Liver (tissue), 8 donors: ENCODE measurements at regions not wholly inside any gene's neighbourhood (a gene's known extent, or its start where the extent isn't known, plus 50 kb on each side); places are given as distances from the start of the nearest gene placed in this dataset.

Experiments used
- DNase-seq: peaks from one replicate; pipeline ENCODE4 v3.0.0-alpha.2; 2017; ENCODE audit warnings: low spot score
- H3K27ac ChIP-seq, 2 donors: one replicate each; pipeline ENCODE4 v1.7.0; 2013; ENCODE audit warnings: inconsistent platforms in 2 of 2, low read length in 2 of 2, control low read depth in 1 of 2, low read depth in 1 of 2, mild to moderate bottlenecking in 1 of 2
- H3K27me3 ChIP-seq, 4 donors: one replicate each; pipeline versions ENCODE4 v1.6.1 to v1.7.0; 2013; ENCODE audit warnings: low read length in 3 of 4, inconsistent platforms in 1 of 4, mild to moderate bottlenecking in 1 of 4, moderate library complexity in 1 of 4; ENCODE audit not compliant: control insufficient read depth in 4 of 4, insufficient read depth in 4 of 4
- H3K36me3 ChIP-seq, 4 donors: one replicate each; pipeline versions ENCODE4 v1.6.1 to v1.7.0; 2013; ENCODE audit warnings: low read length in 3 of 4, mild to moderate bottlenecking in 3 of 4, low read depth in 1 of 4, moderate library complexity in 1 of 4; ENCODE audit not compliant: control insufficient read depth in 4 of 4, insufficient read depth in 3 of 4
- H3K4me1 ChIP-seq, 4 donors: one replicate each; pipeline versions ENCODE4 v1.6.1 to v1.7.0; 2013; ENCODE audit warnings: low read length in 3 of 4, mild to moderate bottlenecking in 3 of 4, moderate library complexity in 1 of 4; ENCODE audit not compliant: control insufficient read depth in 4 of 4, insufficient read depth in 4 of 4
- H3K4me3 ChIP-seq, 3 donors: one replicate each; pipeline versions ENCODE4 v1.6.1 to v1.7.0; 2013; ENCODE audit warnings: low read length in 3 of 3, control low read depth in 1 of 3, low read depth in 1 of 3, mild to moderate bottlenecking in 1 of 3
- H3K9ac ChIP-seq, 2 donors: one replicate each; pipeline ENCODE4 v1.7.0; 2013; ENCODE audit warnings: low read length in 2 of 2, mild to moderate bottlenecking in 2 of 2, moderate library complexity in 2 of 2, control low read depth in 1 of 2, low read depth in 1 of 2
- H3K9me3 ChIP-seq, 4 donors: one replicate each; pipeline versions ENCODE4 v1.6.1 to v1.7.0; 2013; ENCODE audit warnings: low read length in 3 of 4; ENCODE audit not compliant: control insufficient read depth in 4 of 4
- CTCF ChIP-seq: fragments of 150-350 bp; IDR thresholded peaks from 2 replicates; pipeline ENCODE4 v1.5.1; 2017; ENCODE audit warnings: improper control_type of control experiment, low read depth, low read length; ENCODE audit not compliant: missing input control
- EGR1 ChIP-seq, 2 donors: IDR thresholded peaks; 2 replicates each; pipeline ENCODE4 v1.6.1; 2016 to 2018; ENCODE audit warnings: antibody characterized with exemption in 2 of 2, low read depth in 2 of 2
- FOXA1 ChIP-seq: IDR thresholded peaks from 2 replicates; pipeline ENCODE4 v1.6.1; 2016; ENCODE audit warnings: antibody characterized with exemption
- FOXA2 ChIP-seq: IDR thresholded peaks from 2 replicates; pipeline ENCODE4 v1.6.1; 2016; ENCODE audit warnings: antibody characterized with exemption
- HNF4A ChIP-seq, 2 donors: conservative IDR thresholded peaks; 2 replicates each; pipeline ENCODE4 v1.6.1; 2016; ENCODE audit warnings: antibody characterized with exemption in 2 of 2, mild to moderate bottlenecking in 2 of 2
- HNF4G ChIP-seq: IDR thresholded peaks from 2 replicates; pipeline ENCODE4 v1.6.1; 2016; ENCODE audit warnings: antibody characterized with exemption
- MAX ChIP-seq: IDR thresholded peaks from 2 replicates; pipeline ENCODE4 v1.6.1; 2016; ENCODE audit warnings: antibody characterized with exemption
- NR2F2 ChIP-seq: IDR thresholded peaks from 2 replicates; pipeline ENCODE4 v1.6.1; 2016; ENCODE audit warnings: antibody characterized with exemption
- RAD21 ChIP-seq, 2 donors: IDR thresholded peaks; 2 replicates each; pipeline ENCODE4 v1.6.1; 2016; ENCODE audit warnings: antibody characterized with exemption in 2 of 2, mild to moderate bottlenecking in 2 of 2
- REST ChIP-seq: IDR thresholded peaks from 2 replicates; pipeline ENCODE4 v1.6.1; 2016; ENCODE audit warnings: antibody characterized with exemption, mild to moderate bottlenecking
- RXRA ChIP-seq, 2 donors: IDR thresholded peaks; 2 replicates each; pipeline ENCODE4 v1.6.1; 2017 to 2018; ENCODE audit warnings: antibody characterized with exemption in 2 of 2, mild to moderate bottlenecking in 1 of 2
- SP1 ChIP-seq: IDR thresholded peaks from 2 replicates; pipeline ENCODE4 v1.6.1; 2018; ENCODE audit warnings: antibody characterized with exemption, mild to moderate bottlenecking
- TAF1 ChIP-seq: conservative IDR thresholded peaks from 2 replicates; pipeline ENCODE4 v1.6.1; 2016; ENCODE audit warnings: antibody characterized with exemption, mild to moderate bottlenecking
- YY1 ChIP-seq: IDR thresholded peaks from 2 replicates; pipeline ENCODE4 v1.6.1; 2016; ENCODE audit warnings: antibody characterized with exemption, mild to moderate bottlenecking
- WGBS: extraction: QIAGEN DNeasy Blood & Tissue Kit; methylation state at CpG from one replicate; pipeline ENCODE4 v1.1.7; 2013; 5-methylcytosine and 5-hydroxymethylcytosine counted together
- donor health status: healthy.
- donor health status: healthy.
- donor health status: healthy.
- donor health status: healthy.
- donor health status: healthy.

DNA sequence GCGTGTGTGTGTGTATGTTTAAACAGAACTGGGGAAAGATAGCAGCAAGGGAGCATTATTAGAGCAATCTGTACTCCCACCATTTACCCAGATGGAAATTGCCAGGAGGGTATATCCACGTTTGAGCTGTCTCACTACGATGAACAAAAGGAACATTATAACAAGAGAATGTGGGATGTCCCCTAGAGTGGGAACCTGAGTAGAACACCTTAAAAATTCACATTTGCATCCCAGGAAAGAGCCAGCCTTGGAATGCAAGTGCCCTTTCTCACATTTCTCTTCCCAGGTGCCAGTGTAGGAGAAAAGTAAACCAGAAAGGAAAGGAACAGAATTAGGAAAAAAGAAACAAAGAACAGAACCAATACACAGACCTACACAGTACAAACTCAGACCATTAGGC, 95.3 kb upstream of the PTPRZ1 start:
- Histone ChIP-seq H3K36me3 (no peaks in the 10 kb centered on the region), H3K4me3 (no peak overlapping the region), H3K9ac (no peak overlapping the region), H3K4me1 (no peaks in the 10 kb centered on the region), H3K9me3 (no peaks in the 10 kb centered on the region), H3K27ac (no peak overlapping the region), H3K27me3 (peaks cover 0 to 4% (median 0%) of the 10 kb centered on the region in 4 donors)
- WGBS, result 52% methylated on average over 3 of the region's 3 CpGs
- DNase-seq, result no peak
- TF ChIP-seq FOXA2 (no peak), FOXA1 (no peak), SP1 (no peak), REST (no peak), EGR1 (IDR thresholded peaks at IDR 0.05; ENCODE audit: low read depth in 2 of 2) (no peak), CTCF (no peak), HNF4A (conservative IDR thresholded peaks at IDR 0.05) (no peak), RXRA (IDR thresholded peaks at IDR 0.05) (no peak), RAD21 (IDR thresholded peaks at IDR 0.05) (no peak), YY1 (no peak), MAX (no peak), HNF4G (no peak)

DNA sequence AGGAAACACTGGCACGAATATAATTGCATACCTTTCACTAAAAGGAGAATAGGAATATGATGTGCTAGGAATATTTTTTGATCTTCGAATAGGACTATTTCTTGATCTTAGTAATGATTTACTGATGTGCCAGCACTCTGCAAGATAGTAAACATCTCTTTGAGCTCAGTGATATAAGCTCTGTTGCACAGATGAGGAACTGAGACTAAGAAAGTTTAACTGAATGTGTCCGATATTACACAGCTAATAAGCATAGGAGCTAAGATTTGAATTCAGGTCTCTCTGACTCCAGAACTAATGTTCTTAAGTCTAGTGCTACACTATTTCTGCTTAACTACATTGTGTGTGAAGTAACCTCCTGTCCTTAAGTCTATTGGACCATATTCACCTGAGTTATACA, 98.4 kb upstream of the PTPRZ1 start:
- WGBS, result 72% methylated on average over 3 of the region's 3 CpGs
- Histone ChIP-seq H3K36me3 (no peaks in the 10 kb centered on the region), H3K9me3 (no peaks in the 10 kb centered on the region), H3K4me3 (no peak overlapping the region), H3K4me1 (no peaks in the 10 kb centered on the region), H3K9ac (no peak overlapping the region), H3K27ac (no peak overlapping the region), H3K27me3 (peaks cover 0 to 4% (median 0%) of the 10 kb centered on the region in 4 donors)
- TF ChIP-seq HNF4A (conservative IDR thresholded peaks at IDR 0.05) (no peak), HNF4G (no peak), TAF1 (no peak), FOXA1 (no peak), REST (no peak), MAX (no peak), NR2F2 (no peak)
- no peak for DNase-seq
